ENCODE measurements at regions not wholly inside any gene's neighbourhood (a gene's known extent, or its start where the extent isn't known, plus 50 kb on each side); places are given as distances from the start of the nearest gene placed in this dataset.
"Not testable (repeated sequence)": the region's sequence is repeated elsewhere in the genome, so short reads cannot be mapped to it uniquely, and the experiment has no call there.

DNA sequence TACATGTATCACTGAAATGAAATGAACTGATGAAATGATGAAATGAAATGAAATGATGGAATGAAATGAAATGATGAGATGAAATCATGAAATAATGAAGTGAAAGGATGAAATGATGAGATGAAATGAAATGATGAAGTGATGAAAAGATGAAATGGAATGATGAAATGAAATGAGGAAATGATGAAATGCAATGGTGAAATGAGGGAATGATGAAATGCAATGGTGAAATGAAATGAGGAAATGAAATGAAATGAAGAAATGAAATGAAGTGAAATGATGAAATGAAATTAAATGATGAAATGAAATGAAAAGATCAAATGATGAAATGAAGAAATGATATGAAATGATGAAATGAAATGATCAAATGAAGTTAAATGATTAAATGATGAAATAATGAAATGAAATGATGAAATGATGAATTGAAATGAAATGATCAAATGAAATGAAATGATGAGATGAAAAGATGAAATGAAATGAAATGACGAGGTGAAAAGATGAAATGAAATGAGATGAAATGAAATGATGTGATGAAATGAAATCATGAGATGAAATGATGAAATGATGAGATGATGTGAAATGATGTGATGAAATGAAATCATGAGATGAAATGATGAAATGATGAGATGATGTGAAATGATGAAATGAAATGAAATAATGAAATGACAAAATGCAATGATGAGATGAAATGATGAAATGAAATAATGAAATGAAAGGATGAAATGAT is 327.9 kb upstream of the WSB1 start:
- 5% methylated on average over 1 of the region's 1 CpG for WGBS (ENCODE audit: low lambda C conversion rate)
- H3K27ac ChIP-seq (ENCODE audit: low read depth in 2 of 2, low read length in 1 of 2); H3K4me3 ChIP-seq (ENCODE audit: low read depth in 2 of 2, low read length in 1 of 2); H3F3A ChIP-seq (replicated peaks; ENCODE audit: insufficient read depth); DNase-seq; POLR2A ChIA-PET; H3K9ac ChIP-seq; H2AFZ ChIP-seq (ENCODE audit: low read depth); H3K9me2 ChIP-seq; H3K4me2 ChIP-seq; H3K9me3 ChIP-seq; H3K4me1 ChIP-seq (ENCODE audit: control insufficient read depth in 1 of 2, insufficient read depth in 2 of 2, low read depth in 1 of 2, low read length in 1 of 2); CTCF ChIA-PET; H3K36me3 ChIP-seq (replicated peaks in 1 of 2; ENCODE audit: control insufficient read depth in 1 of 2, insufficient read depth in 2 of 2, low read length in 1 of 2); H4K20me1 ChIP-seq (ENCODE audit: insufficient read depth); H3K79me2 ChIP-seq (ENCODE audit: insufficient read depth): not testable (repeated sequence)
- H3K27me3 ChIP-seq (ENCODE audit: insufficient read depth), result peaks cover 20% of the 10 kb centered on the region; the same call in 1 of the 2 replicates

DNA sequence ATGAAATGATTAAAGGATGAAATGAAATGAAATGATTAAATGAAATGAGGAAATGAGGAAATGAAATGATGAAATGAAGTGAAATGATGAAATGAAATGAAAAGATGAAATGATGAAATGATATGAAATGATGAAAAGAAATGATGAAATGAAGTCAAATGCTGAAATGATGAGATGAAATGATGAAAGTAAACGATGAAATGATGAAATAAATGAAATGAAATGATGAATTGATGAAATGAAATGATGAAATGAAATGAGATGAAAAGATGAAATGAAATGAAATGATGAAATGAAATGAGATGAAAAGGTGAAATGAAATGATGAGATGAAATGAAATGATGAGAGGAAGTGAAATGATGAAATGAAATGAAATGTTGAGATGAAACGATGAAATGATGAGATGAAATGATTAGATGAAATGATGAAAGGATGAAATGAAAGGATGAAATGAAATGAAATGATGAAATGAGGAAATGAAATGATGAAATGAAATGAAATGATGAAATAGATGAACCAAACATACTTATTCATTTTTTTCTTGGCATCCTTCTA is 327.2 kb upstream of the WSB1 start:
- H3K9me3 ChIP-seq; H3K36me3 ChIP-seq (replicated peaks in 1 of 2; ENCODE audit: control insufficient read depth in 1 of 2, insufficient read depth in 2 of 2, low read length in 1 of 2); H3K9ac ChIP-seq; H3K79me2 ChIP-seq (ENCODE audit: insufficient read depth); H3K4me2 ChIP-seq; H3K4me3 ChIP-seq (ENCODE audit: low read depth in 2 of 2, low read length in 1 of 2); H3K4me1 ChIP-seq (ENCODE audit: control insufficient read depth in 1 of 2, insufficient read depth in 2 of 2, low read depth in 1 of 2, low read length in 1 of 2); H3K9me2 ChIP-seq; H2AFZ ChIP-seq (ENCODE audit: low read depth); H3F3A ChIP-seq (replicated peaks; ENCODE audit: insufficient read depth); H4K20me1 ChIP-seq (ENCODE audit: insufficient read depth); CTCF ChIA-PET; DNase-seq; POLR2A ChIA-PET; H3K27ac ChIP-seq (ENCODE audit: low read depth in 2 of 2, low read length in 1 of 2): not testable (repeated sequence)
- H3K27me3 ChIP-seq (ENCODE audit: insufficient read depth), result peaks cover 19% of the 10 kb centered on the region; the same call in 1 of the 2 replicates
- 2% methylated on average over 2 of the region's 2 CpGs for WGBS (ENCODE audit: low lambda C conversion rate)

DNA sequence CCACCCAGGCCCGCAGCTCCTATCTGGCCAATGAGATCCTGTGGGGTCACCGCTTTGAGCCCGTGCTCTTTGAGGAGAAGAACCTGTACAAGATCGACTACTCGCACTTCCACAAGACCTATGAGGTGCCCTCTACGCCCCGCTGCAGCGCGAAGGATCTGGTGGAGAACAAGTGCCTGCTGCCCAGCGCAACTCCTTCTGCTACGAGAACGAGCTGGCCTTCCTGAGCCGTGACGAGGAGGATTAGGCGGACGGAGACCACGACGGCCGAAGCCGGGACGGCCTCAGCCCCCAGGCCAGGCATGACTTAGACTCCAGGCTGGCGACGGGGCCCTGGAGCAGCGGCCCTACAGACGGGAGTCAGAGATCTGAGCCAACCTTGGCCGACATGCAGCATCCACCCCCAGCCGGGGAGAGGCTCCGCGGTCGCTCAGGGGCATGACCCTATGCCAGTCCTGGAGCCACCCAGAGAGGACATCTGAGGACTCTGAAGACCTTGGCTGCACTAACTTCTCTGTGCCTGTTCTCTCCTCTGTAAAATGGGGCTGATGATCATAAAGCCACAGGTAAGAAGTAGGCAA is 312.0 kb upstream of the WSB1 start:
- H3K36me3 ChIP-seq (replicated peaks in 1 of 2; ENCODE audit: control insufficient read depth in 1 of 2, insufficient read depth in 2 of 2, low read length in 1 of 2); H3K27me3 ChIP-seq (ENCODE audit: insufficient read depth); H4K20me1 ChIP-seq (ENCODE audit: insufficient read depth); CTCF ChIA-PET; DNase-seq; H3F3A ChIP-seq (replicated peaks; ENCODE audit: insufficient read depth); H3K4me3 ChIP-seq (ENCODE audit: low read depth in 2 of 2, low read length in 1 of 2); H3K27ac ChIP-seq (ENCODE audit: low read depth in 2 of 2, low read length in 1 of 2); H3K79me2 ChIP-seq (ENCODE audit: insufficient read depth); H3K9me3 ChIP-seq; H3K9me2 ChIP-seq; H3K9ac ChIP-seq; POLR2A ChIA-PET; H3K4me1 ChIP-seq (ENCODE audit: control insufficient read depth in 1 of 2, insufficient read depth in 2 of 2, low read depth in 1 of 2, low read length in 1 of 2); H2AFZ ChIP-seq (ENCODE audit: low read depth); H3K4me2 ChIP-seq: not testable (repeated sequence)
- 79% methylated on average over 15 of the region's 30 CpGs for WGBS (ENCODE audit: low lambda C conversion rate)

DNA sequence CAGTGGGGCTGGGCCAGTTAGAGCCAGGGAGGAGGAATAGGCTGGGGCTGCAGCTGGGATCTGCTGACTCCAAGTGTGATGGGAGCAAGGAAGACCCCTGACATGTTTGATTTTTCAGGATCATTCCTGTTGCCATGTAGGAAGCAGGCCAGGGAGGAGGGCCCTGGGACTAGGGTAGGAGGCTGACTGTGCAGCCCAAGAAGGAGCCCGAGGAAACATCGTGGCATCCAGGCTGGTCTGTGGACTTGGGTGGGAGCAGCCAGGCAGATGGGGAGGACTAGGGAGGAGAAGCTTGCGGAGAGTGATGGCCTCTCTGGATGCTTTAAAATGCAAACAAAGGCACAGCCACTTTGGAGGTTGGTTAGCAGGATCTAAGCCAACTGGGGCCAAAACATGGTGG is 311.4 kb upstream of the WSB1 start:
- H3K27me3 ChIP-seq (ENCODE audit: insufficient read depth); H3K4me1 ChIP-seq (ENCODE audit: control insufficient read depth in 1 of 2, insufficient read depth in 2 of 2, low read depth in 1 of 2, low read length in 1 of 2); H3K9me3 ChIP-seq; H3F3A ChIP-seq (replicated peaks; ENCODE audit: insufficient read depth); DNase-seq; H3K4me2 ChIP-seq; H3K27ac ChIP-seq (ENCODE audit: low read depth in 2 of 2, low read length in 1 of 2); H3K9ac ChIP-seq; CTCF ChIA-PET; H3K36me3 ChIP-seq (replicated peaks in 1 of 2; ENCODE audit: control insufficient read depth in 1 of 2, insufficient read depth in 2 of 2, low read length in 1 of 2); H3K9me2 ChIP-seq; H2AFZ ChIP-seq (ENCODE audit: low read depth); H3K4me3 ChIP-seq (ENCODE audit: low read depth in 2 of 2, low read length in 1 of 2); POLR2A ChIA-PET; H3K79me2 ChIP-seq (ENCODE audit: insufficient read depth); H4K20me1 ChIP-seq (ENCODE audit: insufficient read depth): not testable (repeated sequence)
- 18% methylated on average over 3 of the region's 3 CpGs for WGBS (ENCODE audit: low lambda C conversion rate)

Measured in SK-N-SH (cell line).